PC-9 (cell line): ENCODE measurements at regions not wholly inside any gene's neighbourhood (a gene's known extent, or its start where the extent isn't known, plus 50 kb on each side); places are given as distances from the start of the nearest gene placed in this dataset.

Experiments used
- EZH2 ChIP-seq: fragments of 200-600 bp; sonication (generic); IDR thresholded peaks from 2 replicates; pipeline ENCODE4 v1.8.0; 2017; ENCODE audit warnings: antibody characterized with exemption, low read depth
- TF ChIP-seq, protein P1 (sequence below): fragments of 200-600 bp; sonication (generic); conservative IDR thresholded peaks from 2 replicates; pipeline ENCODE4 v1.6.1; 2017; ENCODE audit warnings: mixed run types, antibody characterized with exemption, mild to moderate bottlenecking, moderate library complexity

- TF ChIP-seq, protein P1, sequence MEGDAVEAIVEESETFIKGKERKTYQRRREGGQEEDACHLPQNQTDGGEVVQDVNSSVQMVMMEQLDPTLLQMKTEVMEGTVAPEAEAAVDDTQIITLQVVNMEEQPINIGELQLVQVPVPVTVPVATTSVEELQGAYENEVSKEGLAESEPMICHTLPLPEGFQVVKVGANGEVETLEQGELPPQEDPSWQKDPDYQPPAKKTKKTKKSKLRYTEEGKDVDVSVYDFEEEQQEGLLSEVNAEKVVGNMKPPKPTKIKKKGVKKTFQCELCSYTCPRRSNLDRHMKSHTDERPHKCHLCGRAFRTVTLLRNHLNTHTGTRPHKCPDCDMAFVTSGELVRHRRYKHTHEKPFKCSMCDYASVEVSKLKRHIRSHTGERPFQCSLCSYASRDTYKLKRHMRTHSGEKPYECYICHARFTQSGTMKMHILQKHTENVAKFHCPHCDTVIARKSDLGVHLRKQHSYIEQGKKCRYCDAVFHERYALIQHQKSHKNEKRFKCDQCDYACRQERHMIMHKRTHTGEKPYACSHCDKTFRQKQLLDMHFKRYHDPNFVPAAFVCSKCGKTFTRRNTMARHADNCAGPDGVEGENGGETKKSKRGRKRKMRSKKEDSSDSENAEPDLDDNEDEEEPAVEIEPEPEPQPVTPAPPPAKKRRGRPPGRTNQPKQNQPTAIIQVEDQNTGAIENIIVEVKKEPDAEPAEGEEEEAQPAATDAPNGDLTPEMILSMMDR, result no peak
- TF ChIP-seq EZH2, result no peak
Observed at GRCh38 chr11:106548406-106548805, 469.9 kb downstream of the GUCY1A2 start.
